ENCODE measurements at regions not wholly inside any gene's neighbourhood (a gene's known extent, or its start where the extent isn't known, plus 50 kb on each side); places are given as distances from the start of the nearest gene placed in this dataset.
A peak's percentile ranks its signal among the peaks of the same experiment; 100 is the strongest.

GRCh38 chr15:69896606-69897005 is 201.1 kb downstream of the TLE3 start:
- no peak for FAIRE-seq

GRCh38 chr15:69897061-69897460 is 200.7 kb downstream of the TLE3 start:
- no peak for FAIRE-seq
- no peak for DNase-seq (ENCODE audit: insufficient read length, low spot score)

More at GRCh38 chr15:69896606-69897005, 201.1 kb downstream of the TLE3 start:
- DNase-seq (ENCODE audit: insufficient read length, low spot score), result no peak

GRCh38 chr15:69897471-69898237 is 200.1 kb downstream of the TLE3 start:
- DNase-seq (ENCODE audit: insufficient read length, low spot score) (no peak), FAIRE-seq (no peak)

GRCh38 chr15:69898243-69898642 is 199.5 kb downstream of the TLE3 start:
- DNase-seq (ENCODE audit: insufficient read length, low spot score) (no peak), FAIRE-seq (no peak)

GRCh38 chr15:69902414-69903062 is 195.2 kb downstream of the TLE3 start:
- FAIRE-seq (peak; percentile 67), DNase-seq (ENCODE audit: insufficient read length, low spot score) (no peak)

GRCh38 chr15:69903470-69904469 is 193.9 kb downstream of the TLE3 start:
- peak; percentile 60 for FAIRE-seq
- DNase-seq (ENCODE audit: insufficient read length, low spot score), result peak; percentile 38

GRCh38 chr15:69906256-69907185 is 191.2 kb downstream of the TLE3 start:
- peak; percentile 89 for FAIRE-seq
- DNase-seq (ENCODE audit: insufficient read length, low spot score), result peak; percentile 58

- DNase-seq (ENCODE audit: insufficient read length, low spot score) (no peak), FAIRE-seq (peak; percentile 71)
Observed at GRCh38 chr15:69908060-69908459, 189.7 kb downstream of the TLE3 start.

GRCh38 chr15:69908590-69909420 is 188.9 kb downstream of the TLE3 start:
- DNase-seq (ENCODE audit: insufficient read length, low spot score), result no peak
- no peak for FAIRE-seq

- FAIRE-seq, result no peak
- DNase-seq (ENCODE audit: insufficient read length, low spot score), result no peak
Observed at GRCh38 chr15:69909719-69910444, 187.8 kb downstream of the TLE3 start.

- DNase-seq (ENCODE audit: insufficient read length, low spot score) (no peak), FAIRE-seq (no peak)
Observed at GRCh38 chr15:69910514-69910913, 187.2 kb downstream of the TLE3 start.

GRCh38 chr15:69912116-69912515 is 185.6 kb downstream of the TLE3 start:
- no peak for DNase-seq (ENCODE audit: insufficient read length, low spot score)
- no peak for FAIRE-seq

- FAIRE-seq (no peak), DNase-seq (ENCODE audit: insufficient read length, low spot score) (no peak)
Observed at GRCh38 chr15:69914040-69914439, 183.7 kb downstream of the TLE3 start.

- FAIRE-seq, result no peak
- DNase-seq (ENCODE audit: insufficient read length, low spot score), result no peak
Observed at GRCh38 chr15:69914960-69915359, 182.8 kb downstream of the TLE3 start.

GRCh38 chr15:69916169-69916785 is 181.4 kb downstream of the TLE3 start:
- peak; percentile 16 for FAIRE-seq
- no peak for DNase-seq (ENCODE audit: insufficient read length, low spot score)

- DNase-seq (ENCODE audit: insufficient read length, low spot score) (no peak), FAIRE-seq (no peak)
Observed at GRCh38 chr15:69917056-69917455, 180.7 kb downstream of the TLE3 start.

GRCh38 chr15:69919816-69920215 is 177.9 kb downstream of the TLE3 start:
- DNase-seq (ENCODE audit: insufficient read length, low spot score) (no peak), FAIRE-seq (no peak)

- FAIRE-seq (no peak), DNase-seq (ENCODE audit: insufficient read length, low spot score) (no peak)
Observed at GRCh38 chr15:69920221-69920620, 177.5 kb downstream of the TLE3 start.
